NOMO-1 (cell line): ENCODE measurements at regions not wholly inside any gene's neighbourhood (a gene's known extent, or its start where the extent isn't known, plus 50 kb on each side); places are given as distances from the start of the nearest gene placed in this dataset.
A peak's percentile ranks its signal among the peaks of the same experiment; 100 is the strongest.

Experiments
- DNase-seq, 2 experiments: peaks; one replicate each; lab custom pipeline; 2025; ENCODE audit not compliant: unreplicated experiment in 2 of 2; lab: John Stamatoyannopoulos, UW

- no peak for DNase-seq
Measured at GRCh38 chr11:19525714-19526113, 186.9 kb upstream of the NAV2 start.

GRCh38 chr11:19525276-19525675 is 187.4 kb upstream of the NAV2 start:
- DNase-seq: peak; percentile 48 to 64

- no peak for DNase-seq
Measured at GRCh38 chr11:19524171-19524671, 188.4 kb upstream of the NAV2 start.

- DNase-seq: no peak
Measured at GRCh38 chr11:19520681-19521080, 192.0 kb upstream of the NAV2 start.

GRCh38 chr11:19519912-19520641 is 192.6 kb upstream of the NAV2 start:
- no peak for DNase-seq

GRCh38 chr11:19519353-19519752 is 193.3 kb upstream of the NAV2 start:
- no peak for DNase-seq

- no peak for DNase-seq
Measured at GRCh38 chr11:19513253-19513652, 199.4 kb upstream of the NAV2 start.

GRCh38 chr11:19512618-19513017 is 200.0 kb upstream of the NAV2 start:
- no peak for DNase-seq

GRCh38 chr11:19511413-19512183 is 201.0 kb upstream of the NAV2 start:
- no peak for DNase-seq

- DNase-seq: no peak
Measured at GRCh38 chr11:19511066-19511412, 201.6 kb upstream of the NAV2 start.

- DNase-seq: no peak
Measured at GRCh38 chr11:19510468-19510867, 202.2 kb upstream of the NAV2 start.

- DNase-seq: no peak
Measured at GRCh38 chr11:19509215-19509614, 203.4 kb upstream of the NAV2 start.

GRCh38 chr11:19508165-19508564 is 204.5 kb upstream of the NAV2 start:
- no peak for DNase-seq

GRCh38 chr11:19506816-19507486 is 205.7 kb upstream of the NAV2 start:
- DNase-seq: no peak

- no peak for DNase-seq
Measured at GRCh38 chr11:19502691-19503253, 209.9 kb upstream of the NAV2 start.

GRCh38 chr11:19501631-19502030 is 211.0 kb upstream of the NAV2 start:
- no peak for DNase-seq

GRCh38 chr11:19499999-19500398 is 212.6 kb upstream of the NAV2 start:
- DNase-seq: no peak

- DNase-seq: no peak
Measured at GRCh38 chr11:19499026-19499669, 213.5 kb upstream of the NAV2 start.

- no peak for DNase-seq
Measured at GRCh38 chr11:19493446-19494213, 219.0 kb upstream of the NAV2 start.
